NCI-H82 (cell line): ENCODE measurements at regions not wholly inside any gene's neighbourhood (a gene's known extent, or its start where the extent isn't known, plus 50 kb on each side); places are given as distances from the start of the nearest gene placed in this dataset.

Source experiments
- DNase-seq: peaks from one replicate; lab custom pipeline; 2025; lab: John Stamatoyannopoulos, UW

GRCh38 chr14:30786701-30787100, 87.7 kb upstream of the COCH start:
- no peak for DNase-seq

GRCh38 chr14:30790827-30791226, 83.5 kb upstream of the COCH start:
- DNase-seq = no peak

GRCh38 chr14:30791522-30792351, 82.6 kb upstream of the COCH start:
- DNase-seq = peak; percentile 61

- peak; percentile 34 for DNase-seq
Observed at GRCh38 chr14:30796707-30797106, 77.7 kb upstream of the COCH start.

- DNase-seq = no peak
Observed at GRCh38 chr14:30798516-30798915, 75.8 kb upstream of the COCH start.

- DNase-seq = no peak
Observed at GRCh38 chr14:30798961-30799360, 75.4 kb upstream of the COCH start.

GRCh38 chr14:30799933-30800332, 74.4 kb upstream of the COCH start:
- DNase-seq = no peak

GRCh38 chr14:30803185-30803584, 71.2 kb upstream of the COCH start:
- DNase-seq = no peak

- DNase-seq = no peak
Observed at GRCh38 chr14:30805284-30805683, 69.1 kb upstream of the COCH start.

- no peak for DNase-seq
Observed at GRCh38 chr14:30808576-30808975, 65.8 kb upstream of the COCH start.

- no peak for DNase-seq
Observed at GRCh38 chr14:30813216-30813615, 61.1 kb upstream of the COCH start.

- DNase-seq = no peak
Observed at GRCh38 chr14:30820674-30821073, 53.7 kb upstream of the COCH start.

GRCh38 chr14:30822080-30822571, 52.2 kb upstream of the COCH start:
- DNase-seq = no peak
